Esophagus squamous epithelium (tissue), 4 donors: ENCODE measurements at regions not wholly inside any gene's neighbourhood (a gene's known extent, or its start where the extent isn't known, plus 50 kb on each side); places are given as distances from the start of the nearest gene placed in this dataset.

ENCODE experiments used
- POLR2A ChIP-seq, 4 donors: fragments of 450-650 bp; IDR thresholded peaks; one replicate each; pipeline ENCODE4 v1.6.1; 2017; ENCODE audit warnings: antibody characterized with exemption in 4 of 4, mild to moderate bottlenecking in 4 of 4, moderate library complexity in 3 of 4
- TF ChIP-seq, protein P1 (sequence below), 6 experiments: fragments of 450-650 bp in 4 of 6; fragments of 200-600 bp in 2 of 6; sonication (generic) in 2 of 6; IDR thresholded peaks; one replicate each; pipeline ENCODE4 v1.5.1; 2016 to 2019; ENCODE audit warnings: antibody characterized with exemption in 6 of 6, mild to moderate bottlenecking in 4 of 6, moderate library complexity in 4 of 6

DNA sequence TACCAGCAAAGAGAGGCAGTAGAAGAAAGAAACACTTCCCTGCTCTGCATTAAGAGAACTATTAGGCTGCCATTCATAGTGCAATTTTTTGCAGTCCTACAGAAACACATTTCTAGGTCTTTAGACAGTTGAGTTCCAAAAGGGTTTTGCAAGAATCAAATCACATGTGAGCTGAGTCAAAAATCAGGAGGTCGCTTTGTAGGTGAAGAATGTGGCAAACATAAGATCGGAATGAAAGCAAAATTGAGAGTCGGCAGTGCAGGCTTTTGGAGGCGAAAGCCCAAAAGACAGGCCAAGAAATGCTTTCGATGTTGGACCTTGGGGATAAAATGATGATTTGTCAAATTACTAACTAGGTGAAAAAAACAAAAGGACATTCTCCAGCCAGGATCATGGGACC, 213.5 kb upstream of the NRIP1 start:
- no peak for TF ChIP-seq POLR2A (IDR thresholded peaks at IDR 0.05)
- TF ChIP-seq, protein P1, sequence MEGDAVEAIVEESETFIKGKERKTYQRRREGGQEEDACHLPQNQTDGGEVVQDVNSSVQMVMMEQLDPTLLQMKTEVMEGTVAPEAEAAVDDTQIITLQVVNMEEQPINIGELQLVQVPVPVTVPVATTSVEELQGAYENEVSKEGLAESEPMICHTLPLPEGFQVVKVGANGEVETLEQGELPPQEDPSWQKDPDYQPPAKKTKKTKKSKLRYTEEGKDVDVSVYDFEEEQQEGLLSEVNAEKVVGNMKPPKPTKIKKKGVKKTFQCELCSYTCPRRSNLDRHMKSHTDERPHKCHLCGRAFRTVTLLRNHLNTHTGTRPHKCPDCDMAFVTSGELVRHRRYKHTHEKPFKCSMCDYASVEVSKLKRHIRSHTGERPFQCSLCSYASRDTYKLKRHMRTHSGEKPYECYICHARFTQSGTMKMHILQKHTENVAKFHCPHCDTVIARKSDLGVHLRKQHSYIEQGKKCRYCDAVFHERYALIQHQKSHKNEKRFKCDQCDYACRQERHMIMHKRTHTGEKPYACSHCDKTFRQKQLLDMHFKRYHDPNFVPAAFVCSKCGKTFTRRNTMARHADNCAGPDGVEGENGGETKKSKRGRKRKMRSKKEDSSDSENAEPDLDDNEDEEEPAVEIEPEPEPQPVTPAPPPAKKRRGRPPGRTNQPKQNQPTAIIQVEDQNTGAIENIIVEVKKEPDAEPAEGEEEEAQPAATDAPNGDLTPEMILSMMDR (IDR thresholded peaks at IDR 0.05), result no peak
